ENCODE measurements at regions not wholly inside any gene's neighbourhood (a gene's known extent, or its start where the extent isn't known, plus 50 kb on each side); places are given as distances from the start of the nearest gene placed in this dataset.

DNA sequence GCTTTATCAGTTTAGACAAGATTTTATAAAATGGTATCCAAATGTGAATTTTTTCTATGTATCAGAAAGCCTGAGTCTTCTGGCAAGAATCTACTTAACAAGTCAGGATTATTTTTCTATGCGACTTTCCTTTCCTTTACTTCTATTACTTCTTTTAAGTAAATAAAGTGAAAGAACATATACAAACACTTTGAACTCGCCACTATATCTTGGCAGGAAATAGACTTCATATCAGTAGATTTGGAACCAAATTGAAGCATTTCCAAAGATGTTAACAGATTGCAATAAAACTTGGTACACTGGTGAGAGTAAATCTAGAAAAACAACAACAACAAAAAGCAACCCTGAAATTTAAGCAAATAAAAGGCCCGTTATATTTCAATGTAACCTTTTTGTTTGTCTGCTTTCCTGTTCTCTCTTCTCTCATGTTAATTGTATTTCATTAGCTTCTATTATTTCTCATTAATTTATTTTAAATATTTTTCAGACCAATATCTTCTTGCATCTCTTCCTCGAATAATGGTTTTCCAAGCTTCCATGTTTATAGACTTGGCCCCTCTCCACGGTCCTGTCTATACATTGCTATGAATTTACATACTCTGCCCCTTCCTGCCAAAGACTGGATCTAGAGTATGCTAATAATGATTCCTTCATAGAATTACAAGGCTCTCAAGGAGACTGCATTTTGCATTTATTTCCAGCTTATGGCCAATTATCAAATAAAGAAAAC lies 843.6 kb downstream of the ADGRL2 start:
- peaks cover 0 to 4% (median 0%) of the 10 kb centered on the region in 9 donors for H3K9me3 Mint-ChIP-seq

DNA sequence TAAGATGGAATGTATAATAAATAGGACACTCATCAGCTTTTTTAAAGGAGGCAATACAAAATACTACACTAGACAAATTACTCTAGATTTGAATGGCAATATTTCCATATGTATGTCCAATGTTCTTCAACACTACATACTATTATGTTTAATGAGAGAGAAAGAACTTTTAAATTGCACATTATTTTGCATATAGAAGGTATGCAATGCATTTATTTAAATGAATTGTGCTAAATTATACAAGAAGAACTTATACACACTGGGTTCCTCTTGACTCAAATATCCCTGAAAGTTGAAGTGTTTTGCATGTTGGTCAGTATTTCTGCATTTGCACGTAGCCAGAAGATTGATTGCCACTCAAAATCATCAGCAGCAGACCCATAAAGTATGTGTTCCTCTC lies 839.6 kb downstream of the ADGRL2 start:
- H3K36me3 Mint-ChIP-seq: no peaks in the 10 kb centered on the region
- POLR2A ChIA-PET: no interaction called here
- no peak overlapping the region for H3K27ac Mint-ChIP-seq
- H3K27me3 Mint-ChIP-seq: no peaks in the 10 kb centered on the region
- H3K4me1 Mint-ChIP-seq: no peaks in the 10 kb centered on the region
- peaks cover 0 to 7% (median 0%) of the 10 kb centered on the region in 9 donors for H3K9me3 Mint-ChIP-seq
- no peak for DNase-seq
- H3K4me3 Mint-ChIP-seq: no peak overlapping the region
- no peak for ATAC-seq

More for the DNA sequence above, 843.6 kb downstream of the ADGRL2 start:
- Mint-ChIP-seq H3K27me3 (no peaks in the 10 kb centered on the region), H3K4me1 (no peaks in the 10 kb centered on the region), H3K27ac (no peak overlapping the region), H3K4me3 (no peak overlapping the region), H3K36me3 (no peaks in the 10 kb centered on the region)
- POLR2A ChIA-PET: no interaction called here
- DNase-seq: no peak
- no peak for ATAC-seq

DNA sequence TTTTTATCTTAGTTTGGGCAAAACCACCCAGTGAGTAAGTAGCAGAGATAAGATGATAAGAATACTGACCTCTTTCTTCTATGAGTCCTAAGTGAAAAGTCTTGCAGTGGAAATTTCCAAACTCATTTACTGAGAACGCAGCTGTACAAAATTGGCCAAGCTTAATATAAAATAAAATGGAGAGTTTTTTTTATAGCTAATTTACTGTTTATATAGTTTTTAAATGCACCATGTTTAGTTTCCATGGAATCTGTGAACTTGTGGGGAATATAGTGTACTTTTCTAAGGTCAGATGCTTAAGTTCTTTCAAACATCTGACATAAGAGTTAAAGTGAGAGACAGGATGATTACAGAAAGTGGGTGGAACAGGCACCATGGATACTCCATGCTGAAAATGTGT lies 833.5 kb downstream of the ADGRL2 start:
- Mint-ChIP-seq H3K9me3 (peaks cover 0 to 7% (median 0%) of the 10 kb centered on the region in 9 donors), H3K36me3 (no peaks in the 10 kb centered on the region), H3K4me3 (no peak overlapping the region), H3K4me1 (no peaks in the 10 kb centered on the region), H3K27ac (no peak overlapping the region), H3K27me3 (peaks cover 0 to 10% (median 0%) of the 10 kb centered on the region in 5 donors)
- DNase-seq (no peak), ATAC-seq (no peak)
- POLR2A ChIA-PET: no interaction called here

DNA sequence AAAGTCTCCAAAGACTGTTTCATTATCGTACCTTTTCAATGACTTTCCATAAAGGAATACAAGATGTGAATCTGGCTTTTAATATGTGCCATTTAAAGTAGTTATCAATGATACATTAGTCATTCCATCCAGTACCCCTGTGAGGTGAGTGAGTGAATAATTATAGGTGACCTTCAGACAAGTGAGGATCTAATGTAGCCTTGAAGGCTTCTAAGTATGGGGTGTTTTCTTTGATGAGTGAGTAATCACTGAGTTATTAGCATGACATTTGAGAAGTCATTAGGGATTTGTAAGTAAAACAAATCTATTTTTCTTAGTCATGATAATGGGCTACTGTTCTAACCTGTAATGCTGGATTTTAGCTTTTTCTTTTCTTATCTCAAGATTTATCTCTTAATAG lies 831.4 kb downstream of the ADGRL2 start:
- Mint-ChIP-seq H3K9me3 (peaks cover 0 to 8% (median 0%) of the 10 kb centered on the region in 9 donors), H3K4me1 (no peaks in the 10 kb centered on the region), H3K4me3 (no peak overlapping the region), H3K27ac (no peak overlapping the region), H3K36me3 (no peaks in the 10 kb centered on the region), H3K27me3 (peaks cover 0 to 10% (median 0%) of the 10 kb centered on the region in 5 donors)
- no peak for ATAC-seq
- POLR2A ChIA-PET: no interaction called here
- no peak for DNase-seq

DNA sequence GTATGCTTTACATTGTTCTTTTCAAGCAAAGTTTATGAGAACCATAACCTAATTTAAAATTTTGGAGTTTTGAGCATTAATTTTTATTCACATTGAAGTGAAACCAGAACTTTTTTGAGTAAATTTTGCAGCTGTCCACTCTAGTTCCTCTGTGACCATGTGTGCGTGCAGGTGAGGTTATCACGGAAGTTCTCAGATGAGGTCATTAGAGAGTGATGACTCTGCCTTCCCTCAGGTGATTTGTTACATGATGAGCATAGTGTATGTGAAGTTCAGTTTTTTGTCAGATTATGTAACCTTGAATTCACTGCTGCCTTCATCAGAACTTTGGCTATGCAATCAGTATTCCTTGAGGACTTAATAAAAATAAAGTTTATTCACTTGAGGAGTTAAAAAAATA lies 828.2 kb downstream of the ADGRL2 start:
- Mint-ChIP-seq H3K4me3 (no peak overlapping the region), H3K27me3 (peaks cover 0 to 10% (median 0%) of the 10 kb centered on the region in 5 donors), H3K27ac (no peak overlapping the region), H3K9me3 (peaks cover 0 to 13% (median 9%) of the 10 kb centered on the region in 9 donors), H3K4me1 (no peaks in the 10 kb centered on the region), H3K36me3 (no peaks in the 10 kb centered on the region)
- ATAC-seq (no peak), DNase-seq (no peak)
- POLR2A ChIA-PET: no interaction called here

DNA sequence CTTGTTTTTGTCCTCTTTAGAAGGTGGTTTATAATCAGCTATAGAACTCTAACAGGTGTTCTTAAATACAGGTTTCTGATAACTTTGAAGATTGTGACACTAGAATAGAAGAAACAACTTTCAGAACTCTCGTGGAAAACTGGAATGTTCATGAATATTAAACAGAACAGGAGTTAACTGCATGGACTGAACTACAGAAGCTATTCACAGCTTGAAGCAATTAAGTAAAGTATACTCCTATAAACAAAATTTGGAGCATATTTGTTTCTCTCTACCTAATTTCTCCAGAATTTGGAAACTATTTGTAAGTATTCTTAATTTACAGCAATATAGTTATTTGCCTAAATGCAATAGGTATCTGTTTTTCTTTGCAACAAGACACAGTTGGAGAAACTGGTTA lies 824.8 kb downstream of the ADGRL2 start:
- POLR2A ChIA-PET: no interaction called here
- Mint-ChIP-seq H3K4me3 (no peak overlapping the region), H3K36me3 (no peaks in the 10 kb centered on the region), H3K27ac (no peak overlapping the region), H3K9me3 (peaks cover 0 to 19% (median 10%) of the 10 kb centered on the region in 9 donors), H3K4me1 (no peaks in the 10 kb centered on the region), H3K27me3 (peaks cover 0 to 6% (median 0%) of the 10 kb centered on the region in 5 donors)
- DNase-seq (peak in 2 of 10 donors; percentile 24 to 25), ATAC-seq (no peak)

DNA sequence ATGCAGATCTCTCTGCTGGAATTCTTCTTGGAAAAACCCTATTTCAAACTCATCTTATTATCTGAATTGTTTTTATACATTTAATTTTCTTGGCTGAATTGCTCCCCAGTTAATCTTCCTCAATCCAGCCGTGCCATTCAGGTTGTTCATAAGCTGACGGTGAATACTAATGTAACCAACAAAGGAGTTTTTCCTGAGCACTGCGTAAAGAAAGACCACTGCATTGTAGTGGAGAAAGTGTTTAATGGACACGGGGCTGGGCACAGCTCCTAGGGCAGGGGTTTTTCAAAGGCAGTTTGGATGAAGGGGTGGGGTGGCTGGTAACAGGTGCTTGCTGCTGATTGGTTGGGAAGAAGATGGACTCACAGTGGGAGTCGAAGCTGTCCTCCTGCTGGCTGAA lies 820.3 kb downstream of the ADGRL2 start:
- H3K27me3 Mint-ChIP-seq: peaks cover 0 to 1% (median 0%) of the 10 kb centered on the region in 5 donors
- POLR2A ChIA-PET: no interaction called here
- H3K36me3 Mint-ChIP-seq: no peaks in the 10 kb centered on the region
- H3K4me3 Mint-ChIP-seq: no peak overlapping the region
- H3K4me1 Mint-ChIP-seq: no peaks in the 10 kb centered on the region
- DNase-seq (no peak), ATAC-seq (no peak)
- H3K9me3 Mint-ChIP-seq: peaks cover 0 to 12% (median 3%) of the 10 kb centered on the region in 9 donors
- H3K27ac Mint-ChIP-seq: no peak overlapping the region

DNA sequence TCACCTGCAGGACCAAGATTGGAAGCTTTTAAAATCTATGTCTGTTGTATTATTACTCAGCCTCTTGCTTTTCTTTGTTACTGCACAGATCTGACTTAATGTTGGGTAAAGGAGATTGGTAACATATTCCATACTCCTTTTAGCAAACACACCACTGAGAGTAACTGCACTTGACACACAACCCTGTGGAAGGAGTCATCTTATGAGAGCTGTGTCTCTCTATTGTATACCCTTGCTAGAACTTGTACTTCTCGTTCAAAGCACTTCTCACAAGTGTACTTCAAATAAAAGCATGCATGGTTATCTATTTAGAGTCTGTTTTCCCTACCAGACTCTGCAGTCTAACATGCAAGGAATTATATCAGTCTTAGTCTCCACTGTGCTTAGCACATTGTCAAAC lies 813.4 kb downstream of the ADGRL2 start:
- no peak for DNase-seq
- H3K4me1 Mint-ChIP-seq: no peaks in the 10 kb centered on the region
- no peaks in the 10 kb centered on the region for H3K27me3 Mint-ChIP-seq
- no peak overlapping the region for H3K27ac Mint-ChIP-seq
- POLR2A ChIA-PET: no interaction called here
- ATAC-seq: no peak
- peaks cover 0 to 7% (median 0%) of the 10 kb centered on the region in 9 donors for H3K9me3 Mint-ChIP-seq
- no peak overlapping the region for H3K4me3 Mint-ChIP-seq
- H3K36me3 Mint-ChIP-seq: no peaks in the 10 kb centered on the region

DNA sequence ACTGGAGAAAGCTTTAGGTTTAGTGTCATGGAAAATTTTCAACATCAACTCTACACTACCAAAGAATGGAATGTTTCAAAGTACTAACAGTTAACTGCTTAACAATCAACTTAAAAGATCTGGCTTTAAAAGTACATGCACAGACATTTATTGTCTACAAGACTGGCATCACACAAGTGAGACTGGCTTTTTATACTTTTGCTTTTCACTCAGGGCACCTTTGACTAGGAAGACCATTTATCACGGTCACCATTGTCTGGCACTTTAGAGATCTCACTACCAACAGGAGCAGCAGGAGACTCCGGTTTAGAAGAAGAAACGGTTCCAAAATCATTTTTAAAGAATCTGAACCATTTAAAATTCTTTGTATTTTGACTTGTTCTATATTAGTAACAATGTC lies 812.3 kb downstream of the ADGRL2 start:
- Mint-ChIP-seq H3K4me1 (no peaks in the 10 kb centered on the region), H3K27me3 (no peaks in the 10 kb centered on the region), H3K36me3 (no peaks in the 10 kb centered on the region), H3K27ac (no peak overlapping the region), H3K4me3 (no peak overlapping the region), H3K9me3 (peaks cover 0 to 7% (median 0%) of the 10 kb centered on the region in 9 donors)
- ATAC-seq (no peak), DNase-seq (no peak)
- POLR2A ChIA-PET: no interaction called here

DNA sequence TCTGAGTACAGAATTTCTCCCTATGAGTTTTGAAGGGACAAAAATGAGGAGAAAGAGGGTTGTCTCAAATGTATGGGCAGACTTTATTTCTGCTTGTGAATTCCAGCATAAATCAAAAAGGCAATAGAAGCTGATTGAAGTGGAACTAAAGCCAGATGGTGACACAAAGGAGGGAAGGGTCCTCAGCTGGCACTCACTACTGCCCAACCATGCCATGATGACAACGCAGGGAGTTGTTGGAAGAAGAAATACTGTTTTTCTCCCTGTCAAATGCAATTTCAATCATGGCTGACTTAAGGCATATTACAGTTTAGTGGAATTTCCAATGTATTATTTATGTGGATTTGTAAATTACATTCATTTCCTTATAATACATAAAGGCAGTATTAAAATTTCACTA lies 805.8 kb downstream of the ADGRL2 start:
- Mint-ChIP-seq H3K27me3 (peaks cover 0 to under 1% (median 0%) of the 10 kb centered on the region in 5 donors), H3K9me3 (peaks cover 0 to 7% (median 0%) of the 10 kb centered on the region in 9 donors), H3K36me3 (no peaks in the 10 kb centered on the region), H3K27ac (no peak overlapping the region), H3K4me3 (no peak overlapping the region), H3K4me1 (no peaks in the 10 kb centered on the region)
- POLR2A ChIA-PET: no interaction called here
- ATAC-seq (no peak), DNase-seq (no peak)

DNA sequence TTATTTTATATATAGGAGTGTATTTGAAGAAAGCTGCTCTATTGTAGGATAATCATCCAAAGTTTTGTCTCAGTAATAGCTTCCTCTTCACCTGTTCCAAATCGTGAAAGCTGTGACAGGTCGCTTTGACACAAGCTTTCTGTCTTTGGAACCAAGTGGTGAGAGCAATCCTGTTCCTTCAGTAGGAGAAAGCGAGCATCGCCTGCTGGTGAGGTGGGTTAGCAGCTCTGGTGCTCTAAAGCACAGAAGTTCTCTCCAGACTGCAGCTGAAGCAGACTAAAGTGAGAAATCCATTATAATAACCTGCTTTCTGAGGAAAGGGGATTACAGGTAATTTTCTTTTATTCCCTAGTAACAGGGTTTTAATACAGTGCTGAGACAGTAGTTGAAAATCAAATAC lies 803.8 kb downstream of the ADGRL2 start:
- ATAC-seq (no peak), DNase-seq (no peak)
- Mint-ChIP-seq H3K9me3 (no peaks in the 10 kb centered on the region), H3K4me1 (no peaks in the 10 kb centered on the region), H3K36me3 (no peaks in the 10 kb centered on the region), H3K27ac (no peak overlapping the region), H3K27me3 (peaks cover 0 to 3% (median 0%) of the 10 kb centered on the region in 5 donors), H3K4me3 (no peak overlapping the region)
- POLR2A ChIA-PET: no interaction called here

DNA sequence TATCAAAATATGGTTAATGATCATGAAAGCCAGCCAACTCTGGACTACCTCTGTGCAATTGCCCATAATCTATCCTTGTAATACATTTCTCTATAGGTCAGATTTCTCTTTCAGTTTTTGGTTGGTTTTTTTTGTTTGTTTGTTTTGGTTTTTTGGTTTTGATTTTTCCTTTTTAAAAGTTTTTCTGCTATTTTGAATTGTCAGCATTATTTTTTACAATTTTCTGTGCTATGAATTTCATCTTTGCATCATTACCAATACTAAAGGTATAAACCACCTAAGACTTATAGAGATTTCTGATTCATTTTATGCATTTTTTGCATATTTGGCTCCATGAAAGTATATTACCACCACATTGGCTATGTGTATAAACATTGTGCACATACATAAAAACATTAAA lies 799.6 kb downstream of the ADGRL2 start:
- peaks cover 0 to 3% (median 0%) of the 10 kb centered on the region in 5 donors for H3K27me3 Mint-ChIP-seq
- DNase-seq: no peak
- no peak for ATAC-seq
- H3K27ac Mint-ChIP-seq: no peak overlapping the region
- POLR2A ChIA-PET: no interaction called here
- peaks cover 0 to 8% (median 2%) of the 10 kb centered on the region in 4 donors for H3K4me1 Mint-ChIP-seq
- no peaks in the 10 kb centered on the region for H3K36me3 Mint-ChIP-seq
- no peak overlapping the region for H3K4me3 Mint-ChIP-seq
- H3K9me3 Mint-ChIP-seq: no peaks in the 10 kb centered on the region

DNA sequence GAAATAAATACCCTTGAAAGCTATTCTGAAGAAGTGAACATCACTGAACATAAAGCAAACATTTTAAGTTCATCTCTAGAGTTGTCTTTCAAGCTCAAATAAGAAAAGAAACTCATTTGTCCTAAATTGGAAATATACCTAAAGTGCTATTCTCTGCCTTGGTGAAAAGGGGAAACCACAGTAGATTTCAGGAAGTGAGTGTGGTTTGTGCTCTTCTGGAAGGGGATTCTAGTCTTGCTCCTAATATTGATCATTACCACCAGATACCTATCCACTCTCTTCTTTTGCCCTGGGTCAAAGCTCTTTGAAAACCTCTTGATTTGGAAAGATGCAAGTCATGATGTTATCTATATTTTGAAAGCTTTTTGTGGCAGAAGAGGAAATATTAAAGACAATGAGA lies 798.1 kb downstream of the ADGRL2 start:
- POLR2A ChIA-PET: no interaction called here
- Mint-ChIP-seq H3K27me3 (peaks cover 0 to 3% (median 0%) of the 10 kb centered on the region in 5 donors), H3K9me3 (no peaks in the 10 kb centered on the region), H3K4me1 (peaks cover 0 to 8% (median 2%) of the 10 kb centered on the region in 4 donors), H3K4me3 (no peak overlapping the region), H3K36me3 (no peaks in the 10 kb centered on the region), H3K27ac (no peak overlapping the region)
- no peak for DNase-seq
- ATAC-seq: no peak

DNA sequence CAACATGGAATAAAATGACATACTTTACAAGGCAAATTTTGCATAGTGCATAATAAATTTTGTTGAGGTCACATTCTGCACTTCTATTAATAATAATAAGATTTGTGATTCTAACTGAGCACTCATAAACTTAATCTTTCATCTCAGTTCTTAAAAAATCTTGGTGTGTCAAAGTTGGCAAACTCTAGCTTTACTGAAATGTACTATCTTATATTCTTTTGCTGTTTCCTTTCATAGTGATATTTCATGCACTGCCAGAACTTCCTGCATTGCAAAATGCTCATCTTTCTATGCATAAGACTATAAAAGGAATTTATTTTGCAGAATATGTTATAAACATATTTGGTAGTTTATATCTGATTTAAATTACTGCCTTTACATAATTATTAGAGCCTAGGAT lies 797.6 kb downstream of the ADGRL2 start:
- Mint-ChIP-seq H3K4me3 (no peak overlapping the region), H3K9me3 (no peaks in the 10 kb centered on the region), H3K4me1 (peaks cover 0 to 8% (median 2%) of the 10 kb centered on the region in 4 donors), H3K27ac (no peak overlapping the region), H3K36me3 (no peaks in the 10 kb centered on the region), H3K27me3 (peaks cover 0 to 3% (median 0%) of the 10 kb centered on the region in 5 donors)
- POLR2A ChIA-PET: no interaction called here
- ATAC-seq: no peak
- no peak for DNase-seq
